ENCODE measurements at regions not wholly inside any gene's neighbourhood (a gene's known extent, or its start where the extent isn't known, plus 50 kb on each side); places are given as distances from the start of the nearest gene placed in this dataset.

GRCh38 chr6:144519426-144519825 lies 234.3 kb downstream of the UTRN start:
- Histone ChIP-seq H2AFZ (ENCODE audit: low read length) (no peak overlapping the region), H4K20me1 (replicated peaks in 1 of 2; ENCODE audit: control insufficient read depth in 1 of 2, insufficient read depth in 2 of 2, low read length in 2 of 2) (peaks cover 0 to 1% of the 10 kb centered on the region in 2 experiments), H3K9me3 (ENCODE audit: insufficient read depth in 2 of 2, low read depth in 1 of 2, low read length in 1 of 2) (no peaks in the 10 kb centered on the region), H2BK120ac (replicated peaks; ENCODE audit: low read depth, low read length) (no peak overlapping the region), H3K4me3 (ENCODE audit: extremely low read depth in 1 of 4, insufficient read depth in 2 of 4, low read depth in 3 of 4, low read length in 4 of 4) (no peak overlapping the region), H2BK12ac (ENCODE audit: low read depth, low read length) (no peak overlapping the region), H3K56ac (replicated peaks; ENCODE audit: insufficient read length, low read depth, low read length) (no peak overlapping the region), H4K5ac (ENCODE audit: insufficient read length, low read depth, low read length) (no peak overlapping the region), H3K23me2 (ENCODE audit: low read depth, low read length) (no peaks in the 10 kb centered on the region), H3K79me2 (ENCODE audit: control insufficient read depth in 1 of 2, insufficient read depth in 2 of 2, low read length in 2 of 2) (no peaks in the 10 kb centered on the region), H3K36me3 (ENCODE audit: control insufficient read depth in 2 of 4, insufficient read depth in 4 of 4, low read length in 3 of 4) (peaks cover 0 to 30% (median 3%) of the 10 kb centered on the region in 4 experiments; a peak in 5 of 8 replicates), H4K91ac (replicated peaks; ENCODE audit: insufficient read length, low read length) (no peak overlapping the region), H3K27ac (ENCODE audit: low read depth, low read length) (no peak overlapping the region), H2BK5ac (ENCODE audit: low read depth, low read length) (no peak overlapping the region), H2BK15ac (ENCODE audit: low read length) (no peak overlapping the region), H3K14ac (ENCODE audit: insufficient read length) (no peak overlapping the region), H3K18ac (ENCODE audit: extremely low read depth, low read length) (no peak overlapping the region), H3K27me3 (replicated peaks in 1 of 4; ENCODE audit: control insufficient read depth in 3 of 4, extremely low read depth in 1 of 4, insufficient read depth in 3 of 4, low read length in 3 of 4) (no peaks in the 10 kb centered on the region), H2BK20ac (ENCODE audit: low read length) (no peak overlapping the region), H3K23ac (ENCODE audit: insufficient read length) (no peak overlapping the region), H3K9ac (replicated peaks in 1 of 4; ENCODE audit: extremely low read depth in 1 of 4, low read depth in 3 of 4, low read length in 3 of 4) (no peak overlapping the region), H4K8ac (ENCODE audit: extremely low read depth, insufficient read depth, low read length) (no peak overlapping the region), H3K79me1 (ENCODE audit: low read depth, low read length) (no peaks in the 10 kb centered on the region), H3K4me2 (ENCODE audit: insufficient read depth in 1 of 2, low read depth in 2 of 2, low read length in 2 of 2) (no peak overlapping the region), H3K4ac (replicated peaks; ENCODE audit: insufficient read length, low read depth, low read length) (no peak overlapping the region), H2AK5ac (ENCODE audit: low read depth, low read length) (no peak overlapping the region), H3K4me1 (replicated peaks in 1 of 4; ENCODE audit: control insufficient read depth in 3 of 4, insufficient read depth in 4 of 4, low read length in 3 of 4) (no peaks in the 10 kb centered on the region)
- ChIA-PET POLR2A (ENCODE audit: partially characterized antibody) (no interaction called here), CTCF (ENCODE audit: partially characterized antibody) (no interaction called here)
- WGBS, 2 experiments (ENCODE audit: extremely low coverage in 1 of 2, insufficient coverage in 1 of 2, insufficient read length in 1 of 2, insufficient replicate concordance in 2 of 2, low coverage in 1 of 2, low lambda C conversion rate in 2 of 2, missing lambda C conversion rate in 1 of 2): 94% methylated on average over 4 of the region's 4 CpGs; no CpG with 5 or more reads in 1 of the 2 experiments
- DNase-seq (ENCODE audit: low read depth in 1 of 2, low spot score in 2 of 2) (no peak), FAIRE-seq (no peak)
- TF ChIP-seq CREB1 (IDR thresholded peaks at IDR 0.05): no peak
- no peak for TF ChIP-seq POU5F1 (IDR thresholded peaks at IDR 0.05; ENCODE audit: low read depth, low read length)
- TF ChIP-seq CTBP2 (IDR thresholded peaks at IDR 0.05; ENCODE audit: borderline replicate concordance, insufficient read depth, insufficient read length, low read length): no peak
- TF ChIP-seq CHD2 (IDR thresholded peaks at IDR 0.05; ENCODE audit: low read length): no peak
- TF ChIP-seq TCF12 (IDR thresholded peaks at IDR 0.05; ENCODE audit: low read depth, low read length): no peak
- TF ChIP-seq KDM1A (IDR thresholded peaks at IDR 0.05; ENCODE audit: borderline replicate concordance, low read length): no peak
- TF ChIP-seq HDAC6 (IDR thresholded peaks at IDR 0.05; ENCODE audit: low read depth, low read length): no peak
- TF ChIP-seq RAD21 (IDR thresholded peaks at IDR 0.05 in 1 of 2, conservative IDR thresholded peaks at IDR 0.05 in 1 of 2; ENCODE audit: low read depth in 2 of 2, low read length in 2 of 2): no peak
- TF ChIP-seq TBP (IDR thresholded peaks at IDR 0.05; ENCODE audit: low read depth, low read length): no peak
- TF ChIP-seq SIRT6 (IDR thresholded peaks at IDR 0.05; ENCODE audit: low read length): no peak
- no peak for TF ChIP-seq POLR2A (IDR thresholded peaks at IDR 0.05; ENCODE audit: control extremely low read depth in 1 of 2, low read depth in 2 of 2, low read length in 2 of 2)
- no peak for TF ChIP-seq EZH2 (IDR thresholded peaks at IDR 0.05; ENCODE audit: low read depth, low read length, severe bottlenecking)
- TF ChIP-seq EGR1 (IDR thresholded peaks at IDR 0.05; ENCODE audit: borderline replicate concordance, low read depth, low read length): no peak

All from H1 (cell line).